Prostate gland (tissue), 2 donors: ENCODE measurements at regions not wholly inside any gene's neighbourhood (a gene's known extent, or its start where the extent isn't known, plus 50 kb on each side); places are given as distances from the start of the nearest gene placed in this dataset.
A peak's percentile ranks its signal among the peaks of the same experiment; 100 is the strongest.

ENCODE experiments used
- DNase-seq: peaks from one replicate; pipeline ENCODE4 v3.0.0-alpha.2; 2019; ENCODE audit warnings: low spot score
- H3K27ac ChIP-seq, 2 donors: fragments of 200-600 bp; sonication (generic); 2 replicates each; pipeline ENCODE4 v1.5.1; 2017 to 2019
- H3K27me3 ChIP-seq: fragments of 200-600 bp; sonication (generic); replicated peaks from 2 replicates; pipeline ENCODE4 v1.5.1; 2019; ENCODE audit not compliant: insufficient read depth
- H3K36me3 ChIP-seq, 2 donors: fragments of 200-600 bp; sonication (generic); 1 replicate in 1 of 2; 2 replicates in 1 of 2; pipeline versions ENCODE4 v1.5.1 to v1.8.1; 2017 to 2019
- H3K4me1 ChIP-seq: fragments of 200-600 bp; sonication (generic); replicated peaks from 2 replicates; pipeline ENCODE4 v1.5.1; 2019
- H3K4me3 ChIP-seq, 2 donors: fragments of 200-600 bp; sonication (generic); 2 replicates each; pipeline ENCODE4 v1.5.1; 2017 to 2019
- H3K9me3 ChIP-seq: fragments of 200-600 bp; sonication (generic); 2 replicates; pipeline ENCODE4 v1.5.1; 2017
- POLR2A ChIP-seq: fragments of 450-650 bp; IDR thresholded peaks from one replicate; pipeline ENCODE4 v1.6.1; 2016; ENCODE audit warnings: antibody characterized with exemption, mild to moderate bottlenecking
- POLR2AphosphoS5 ChIP-seq: sonication (generic); formaldehyde crosslinking; IDR thresholded peaks from one replicate; pipeline ENCODE4 v1.6.1; 2017; ENCODE audit warnings: antibody characterized with exemption
- WGBS: methylation state at CpG from one replicate; pipeline ENCODE4 v1.1.5; 2018; 5-methylcytosine and 5-hydroxymethylcytosine counted together
- intact Hi-C: fragments of 100-400 bp; cut with DNase I; formaldehyde crosslinking; loops from one replicate; pipeline ENCODE4 v1.14.2; 2022
- TF ChIP-seq, protein P1 (sequence below), 4 experiments: fragments of 200-600 bp in 2 of 4; fragments of 450-650 bp in 2 of 4; sonication (generic) in 2 of 4; IDR thresholded peaks; 1 replicate in 3 of 4; 2 replicates in 1 of 4; pipeline ENCODE4 v1.5.1; 2016 to 2019; ENCODE audit warnings: antibody characterized with exemption in 4 of 4, mild to moderate bottlenecking in 2 of 4, moderate library complexity in 2 of 4

DNA sequence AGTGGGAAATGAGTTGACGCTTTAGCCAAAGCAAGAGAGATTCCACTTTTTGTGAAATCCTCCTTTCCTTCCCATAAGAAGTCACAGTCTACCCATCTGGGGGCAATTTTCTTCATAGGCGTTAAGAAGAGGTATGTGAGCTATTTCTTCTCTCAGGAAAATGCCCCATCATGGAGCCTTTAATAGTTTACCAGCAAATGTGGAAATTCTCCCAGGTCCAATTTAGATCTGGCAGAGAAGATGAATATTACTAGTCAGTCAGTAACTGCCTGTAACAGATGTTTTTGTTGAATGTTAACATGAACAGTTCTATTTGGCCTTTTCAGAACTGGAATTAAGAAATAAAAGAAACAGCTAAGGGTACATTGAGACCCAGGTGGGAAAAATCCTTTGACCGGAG lies 156.4 kb upstream of the RFX3 start:
- Histone ChIP-seq H3K4me1 (no peaks in the 10 kb centered on the region), H3K4me3 (no peak overlapping the region), H3K9me3 (no peaks in the 10 kb centered on the region), H3K27me3 (no peaks in the 10 kb centered on the region), H3K36me3 (no peaks in the 10 kb centered on the region), H3K27ac (no peak overlapping the region)
- intact Hi-C loops: no loop called here
- no peak for DNase-seq
- TF ChIP-seq POLR2A (no peak), POLR2AphosphoS5 (no peak)
- TF ChIP-seq, protein P1, sequence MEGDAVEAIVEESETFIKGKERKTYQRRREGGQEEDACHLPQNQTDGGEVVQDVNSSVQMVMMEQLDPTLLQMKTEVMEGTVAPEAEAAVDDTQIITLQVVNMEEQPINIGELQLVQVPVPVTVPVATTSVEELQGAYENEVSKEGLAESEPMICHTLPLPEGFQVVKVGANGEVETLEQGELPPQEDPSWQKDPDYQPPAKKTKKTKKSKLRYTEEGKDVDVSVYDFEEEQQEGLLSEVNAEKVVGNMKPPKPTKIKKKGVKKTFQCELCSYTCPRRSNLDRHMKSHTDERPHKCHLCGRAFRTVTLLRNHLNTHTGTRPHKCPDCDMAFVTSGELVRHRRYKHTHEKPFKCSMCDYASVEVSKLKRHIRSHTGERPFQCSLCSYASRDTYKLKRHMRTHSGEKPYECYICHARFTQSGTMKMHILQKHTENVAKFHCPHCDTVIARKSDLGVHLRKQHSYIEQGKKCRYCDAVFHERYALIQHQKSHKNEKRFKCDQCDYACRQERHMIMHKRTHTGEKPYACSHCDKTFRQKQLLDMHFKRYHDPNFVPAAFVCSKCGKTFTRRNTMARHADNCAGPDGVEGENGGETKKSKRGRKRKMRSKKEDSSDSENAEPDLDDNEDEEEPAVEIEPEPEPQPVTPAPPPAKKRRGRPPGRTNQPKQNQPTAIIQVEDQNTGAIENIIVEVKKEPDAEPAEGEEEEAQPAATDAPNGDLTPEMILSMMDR (IDR thresholded peaks at IDR 0.05): no peak
- 64% methylated on average over 3 of the region's 3 CpGs for WGBS

DNA sequence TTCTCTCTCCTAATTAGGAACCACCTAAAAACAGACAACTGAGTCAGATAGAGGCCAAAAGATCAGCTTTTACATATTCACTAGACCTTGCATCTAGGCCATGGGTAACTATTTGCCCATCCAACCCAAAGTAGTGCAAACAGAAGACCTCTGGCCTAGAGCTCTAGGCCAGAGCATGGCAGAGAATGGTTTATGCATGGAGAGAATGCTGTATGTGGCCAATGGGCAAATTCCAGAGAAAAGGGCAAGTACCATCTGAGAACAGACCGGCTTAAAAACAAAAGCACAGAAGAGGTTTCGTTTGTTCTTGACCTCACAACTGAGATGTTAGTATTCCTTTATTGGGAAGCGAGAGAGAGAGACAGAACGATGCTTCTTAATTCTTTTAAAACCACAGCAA lies 151.7 kb upstream of the RFX3 start:
- no peak overlapping the region for H3K4me3 ChIP-seq
- WGBS: 80% methylated on average over 4 of the region's 4 CpGs
- H3K4me1 ChIP-seq: no peaks in the 10 kb centered on the region
- H3K27me3 ChIP-seq: no peaks in the 10 kb centered on the region
- no peak for DNase-seq
- no peak overlapping the region for H3K27ac ChIP-seq
- H3K36me3 ChIP-seq: no peaks in the 10 kb centered on the region
- intact Hi-C loops: no loop called here
- TF ChIP-seq, protein P1 (IDR thresholded peaks at IDR 0.05): no peak
- TF ChIP-seq POLR2AphosphoS5: no peak
- TF ChIP-seq POLR2A: no peak
- H3K9me3 ChIP-seq: no peaks in the 10 kb centered on the region

DNA sequence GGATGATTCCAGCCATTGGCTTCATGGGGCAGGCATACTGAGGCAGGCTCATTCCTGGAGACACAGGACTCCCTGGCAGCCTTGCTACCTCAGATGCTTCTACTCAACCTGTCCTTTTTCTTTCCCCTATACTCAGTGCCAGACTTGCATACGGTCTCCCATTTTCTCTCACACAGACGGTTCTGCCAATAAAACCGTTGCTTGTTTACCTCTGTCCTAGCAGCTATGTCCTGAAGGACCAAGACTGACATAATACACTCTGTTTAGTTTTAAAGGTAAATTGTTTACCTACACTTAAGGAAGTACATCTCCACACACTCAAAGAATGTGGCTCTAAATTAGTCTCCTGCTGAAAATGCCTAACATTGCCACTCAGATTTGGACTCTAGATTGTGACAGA lies 151.0 kb upstream of the RFX3 start:
- Histone ChIP-seq H3K9me3 (no peaks in the 10 kb centered on the region), H3K27me3 (no peaks in the 10 kb centered on the region), H3K4me3 (no peak overlapping the region), H3K4me1 (no peaks in the 10 kb centered on the region), H3K36me3 (no peaks in the 10 kb centered on the region), H3K27ac (no peak overlapping the region)
- intact Hi-C loops: no loop called here
- 45% methylated on average over 3 of the region's 3 CpGs for WGBS
- TF ChIP-seq POLR2AphosphoS5 (peak; percentile 48), POLR2A (no peak)
- TF ChIP-seq, protein P1 (IDR thresholded peaks at IDR 0.05): no peak
- peak; percentile 14 for DNase-seq

DNA sequence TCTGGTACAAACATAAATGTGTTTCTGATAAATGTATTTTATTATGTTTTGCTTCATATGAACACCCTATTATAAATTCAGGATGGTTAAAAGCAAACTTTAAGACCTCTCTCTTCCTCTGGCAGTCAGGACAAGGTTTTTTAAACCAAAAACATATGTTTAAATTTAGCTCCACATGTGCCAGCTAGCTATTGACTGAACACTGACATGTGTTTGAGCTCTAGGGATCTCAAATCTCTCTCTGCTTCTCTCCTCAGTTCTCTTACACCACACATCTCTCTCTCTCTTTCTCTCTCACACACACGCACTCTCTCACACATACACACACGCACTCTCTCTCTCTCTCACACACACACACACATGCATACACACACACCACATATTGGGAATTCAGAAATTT lies 150.1 kb upstream of the RFX3 start:
- WGBS: 81% methylated on average over 2 of the region's 2 CpGs
- Histone ChIP-seq H3K36me3 (no peaks in the 10 kb centered on the region), H3K4me1 (no peaks in the 10 kb centered on the region), H3K4me3 (no peak overlapping the region), H3K27me3 (no peaks in the 10 kb centered on the region), H3K9me3 (no peaks in the 10 kb centered on the region), H3K27ac (no peak overlapping the region)
- no peak for DNase-seq
- intact Hi-C loops: no loop called here
- no peak for TF ChIP-seq POLR2A
- TF ChIP-seq, protein P1 (IDR thresholded peaks at IDR 0.05): no peak
- TF ChIP-seq POLR2AphosphoS5: no peak

DNA sequence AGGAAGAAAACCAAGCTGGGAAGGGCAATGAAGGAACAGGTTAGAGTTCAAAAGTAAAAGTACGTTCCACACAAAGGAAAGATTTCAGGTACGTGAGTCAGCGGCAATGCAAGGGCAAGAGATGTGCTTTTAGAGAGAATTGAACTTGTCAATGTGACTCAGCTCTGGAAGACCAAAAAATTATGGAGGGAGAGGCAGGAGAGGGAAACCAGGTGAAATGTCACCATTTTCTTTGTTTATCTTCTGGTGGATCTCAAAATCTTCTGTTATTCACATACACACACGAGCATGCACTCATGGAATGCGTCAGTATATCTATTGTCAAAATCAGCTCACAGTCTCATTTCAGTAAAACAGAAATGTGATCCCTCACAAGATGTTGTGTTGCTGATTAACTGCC lies 148.8 kb upstream of the RFX3 start:
- no peaks in the 10 kb centered on the region for H3K27me3 ChIP-seq

More for the DNA sequence above, 148.8 kb upstream of the RFX3 start:
- Histone ChIP-seq H3K9me3 (no peaks in the 10 kb centered on the region), H3K4me3 (no peak overlapping the region), H3K27ac (no peak overlapping the region), H3K4me1 (no peaks in the 10 kb centered on the region), H3K36me3 (no peaks in the 10 kb centered on the region)
- 80% methylated on average over 5 of the region's 5 CpGs for WGBS
- intact Hi-C loops: no loop called here
- TF ChIP-seq POLR2A (no peak), POLR2AphosphoS5 (no peak)
- TF ChIP-seq, protein P1 (IDR thresholded peaks at IDR 0.05): no peak
- no peak for DNase-seq
